Stomach (tissue), 8 donors: ENCODE measurements at regions not wholly inside any gene's neighbourhood (a gene's known extent, or its start where the extent isn't known, plus 50 kb on each side); places are given as distances from the start of the nearest gene placed in this dataset.

ENCODE experiments used
- DNase-seq, 2 donors: peaks; one replicate each; pipeline versions ENCODE4 v3.0.0 to v3.0.0-alpha.2; 2013 to 2019
- H3K27ac ChIP-seq, 5 donors: fragments of 200-600 bp in 4 of 5; sonication (generic) in 4 of 5; one replicate each; pipeline ENCODE4 v1.5.1; 2013 to 2019; ENCODE audit warnings: mild to moderate bottlenecking in 1 of 5, moderate library complexity in 1 of 5
- H3K27me3 ChIP-seq, 3 donors: fragments of 200-600 bp; sonication (generic); one replicate each; pipeline ENCODE4 v1.5.1; 2017 to 2019; ENCODE audit warnings: mixed run types in 1 of 3
- H3K36me3 ChIP-seq, 4 donors: fragments of 200-600 bp; sonication (generic); 1 replicate in 3 of 4; 2 replicates in 1 of 4; pipeline ENCODE4 v1.5.1; 2016 to 2019
- H3K4me1 ChIP-seq, 4 donors: fragments of 200-600 bp; sonication (generic); one replicate each; pipeline ENCODE4 v1.5.1; 2016 to 2019
- H3K4me3 ChIP-seq, 4 donors: fragments of 200-600 bp; sonication (generic) in 3 of 4; one replicate each; pipeline ENCODE4 v1.5.1; 2016 to 2019; ENCODE audit warnings: mild to moderate bottlenecking in 1 of 4
- H3K9me3 ChIP-seq, 4 donors: fragments of 200-600 bp; sonication (generic); one replicate each; pipeline ENCODE4 v1.5.1; 2016 to 2019
- CTCF ChIP-seq, 7 experiments: fragments of 450-650 bp in 4 of 7; fragments of 200-600 bp in 3 of 7; sonication (generic) in 3 of 7; IDR thresholded peaks; one replicate each; pipeline ENCODE4 v1.5.1; 2016 to 2019; ENCODE audit warnings: antibody characterized with exemption in 7 of 7, control low read depth in 2 of 7, mild to moderate bottlenecking in 1 of 7
- EP300 ChIP-seq: sonication (generic); formaldehyde crosslinking; IDR thresholded peaks from one replicate; pipeline ENCODE4 v1.6.1; 2017; ENCODE audit warnings: antibody characterized with exemption
- POLR2A ChIP-seq, 4 donors: fragments of 450-650 bp; IDR thresholded peaks; one replicate each; pipeline ENCODE4 v1.6.1; 2016; ENCODE audit warnings: antibody characterized with exemption in 4 of 4, control low read depth in 2 of 4, mild to moderate bottlenecking in 1 of 4, moderate library complexity in 1 of 4
- POLR2AphosphoS5 ChIP-seq, 3 donors: sonication (generic); formaldehyde crosslinking; IDR thresholded peaks; one replicate each; pipeline ENCODE4 v1.6.1; 2016; ENCODE audit warnings: antibody characterized with exemption in 3 of 3
- WGBS, 5 donors: extraction: QIAGEN DNeasy Blood & Tissue Kit in 3 of 5; methylation state at CpG; one replicate each; pipeline versions ENCODE4 v1.1.5 to v1.1.7; 2013 to 2018; 5-methylcytosine and 5-hydroxymethylcytosine counted together
- intact Hi-C: fragments of 100-400 bp; cut with DNase I; formaldehyde crosslinking; loops from one replicate; pipeline ENCODE4 v1.15.1; 2023; ENCODE audit warnings: low total_unique reads
- donor health status: healthy with polysubstance abuse.
- donor health status: Bipolar disorder and iron deficiency.
- donor health status: healthy.

- peak; percentile 67 to 78 for DNase-seq
- no peak overlapping the region for H3K27ac ChIP-seq
- no peaks in the 10 kb centered on the region for H3K36me3 ChIP-seq
- H3K4me3 ChIP-seq, result no peak overlapping the region
- no peaks in the 10 kb centered on the region for H3K9me3 ChIP-seq
- H3K4me1 ChIP-seq, result no peaks in the 10 kb centered on the region
- H3K27me3 ChIP-seq, result no peaks in the 10 kb centered on the region
- no peak for TF ChIP-seq EP300
- no peak for TF ChIP-seq POLR2A (IDR thresholded peaks at IDR 0.05)
- no peak for TF ChIP-seq POLR2AphosphoS5 (IDR thresholded peaks at IDR 0.05)
- TF ChIP-seq CTCF (IDR thresholded peaks at IDR 0.05), result peak in 5 of 7 experiments; percentile 26 to 66 (median 54)
- intact Hi-C loops, result no loop called here
- 9 to 23% (median 11%) methylated on average over 6 of the region's 6 CpGs for WGBS, 5 donors
Measured at GRCh38 chr6:119742188-119742803, 392.7 kb upstream of the MAN1A1 start.

GRCh38 chr6:119739769-119740168 lies 390.2 kb upstream of the MAN1A1 start:
- Histone ChIP-seq H3K4me3 (no peak overlapping the region), H3K36me3 (no peaks in the 10 kb centered on the region), H3K27ac (no peak overlapping the region), H3K9me3 (no peaks in the 10 kb centered on the region), H3K4me1 (peaks cover 0 to 21% (median 8%) of the 10 kb centered on the region in 4 donors), H3K27me3 (no peaks in the 10 kb centered on the region)
- TF ChIP-seq EP300 (no peak), POLR2AphosphoS5 (IDR thresholded peaks at IDR 0.05) (no peak), CTCF (IDR thresholded peaks at IDR 0.05) (no peak), POLR2A (IDR thresholded peaks at IDR 0.05) (no peak)
- intact Hi-C loops, result no loop called here
- 56 to 79% (median 71%) methylated on average over 4 of the region's 4 CpGs for WGBS, 5 donors
- DNase-seq, result no peak

- H3K36me3 ChIP-seq, result no peaks in the 10 kb centered on the region
- TF ChIP-seq POLR2A (IDR thresholded peaks at IDR 0.05), result no peak
- no peak for TF ChIP-seq POLR2AphosphoS5 (IDR thresholded peaks at IDR 0.05)
- no peak for TF ChIP-seq EP300
- TF ChIP-seq CTCF (IDR thresholded peaks at IDR 0.05), result no peak
- no peaks in the 10 kb centered on the region for H3K27me3 ChIP-seq
- no peak for DNase-seq
- intact Hi-C loops, result no loop called here
- H3K4me1 ChIP-seq, result peaks cover 0 to 21% (median 8%) of the 10 kb centered on the region in 4 donors
- H3K9me3 ChIP-seq, result no peaks in the 10 kb centered on the region
- no peak overlapping the region for H3K4me3 ChIP-seq
- H3K27ac ChIP-seq, result no peak overlapping the region
- WGBS, 5 donors, result 62 to 77% (median 73%) methylated on average over 1 of the region's 1 CpG
Measured at GRCh38 chr6:119738425-119738824, 388.9 kb upstream of the MAN1A1 start.

- WGBS, 5 donors, result 33 to 50% (median 41%) methylated on average over 4 of the region's 4 CpGs
- no peak overlapping the region for H3K4me3 ChIP-seq
- H3K27ac ChIP-seq, result no peak overlapping the region
- peaks cover 0 to 21% (median 8%) of the 10 kb centered on the region in 4 donors for H3K4me1 ChIP-seq
- H3K9me3 ChIP-seq, result no peaks in the 10 kb centered on the region
- TF ChIP-seq POLR2A (IDR thresholded peaks at IDR 0.05) (no peak), POLR2AphosphoS5 (IDR thresholded peaks at IDR 0.05) (no peak), EP300 (no peak), CTCF (IDR thresholded peaks at IDR 0.05) (no peak)
- H3K27me3 ChIP-seq, result no peaks in the 10 kb centered on the region
- DNase-seq, result peak in 1 of 2 donors; percentile 16
- intact Hi-C loops, result no loop called here
- no peaks in the 10 kb centered on the region for H3K36me3 ChIP-seq
Measured at GRCh38 chr6:119736296-119737021, 386.9 kb upstream of the MAN1A1 start.
